ENCODE measurements at regions not wholly inside any gene's neighbourhood (a gene's known extent, or its start where the extent isn't known, plus 50 kb on each side); places are given as distances from the start of the nearest gene placed in this dataset.

DNA sequence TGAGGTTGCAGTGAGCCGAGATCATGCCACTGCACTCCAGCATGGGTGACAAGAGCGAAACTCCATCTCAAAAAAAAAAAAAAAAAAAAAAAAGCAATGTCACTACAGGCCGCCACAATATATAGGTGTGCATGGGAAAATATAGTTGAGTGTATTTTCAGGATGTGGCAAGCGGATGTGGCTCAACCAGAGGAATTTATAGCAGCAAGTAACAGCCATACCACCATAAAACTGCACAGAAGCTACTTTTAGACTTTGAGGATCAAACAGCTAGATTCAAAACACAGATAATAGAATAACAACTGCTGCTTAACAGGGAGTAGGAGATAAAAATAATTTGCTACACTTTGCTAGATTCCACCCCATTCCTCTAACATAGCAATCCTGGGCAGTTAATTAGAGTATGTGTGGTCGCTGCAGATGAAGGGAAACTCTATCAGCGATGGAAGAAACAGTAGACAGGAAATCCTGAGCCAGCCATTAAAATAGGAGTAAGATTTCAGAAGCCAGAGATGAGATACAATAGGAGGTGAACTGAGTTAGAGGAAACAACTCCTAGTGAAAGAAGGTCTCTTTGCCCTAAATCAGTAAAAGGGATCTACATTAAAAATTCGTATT lies 318.7 kb upstream of the STT3B start:
- no peak for DNase-seq (ENCODE audit: extremely low read depth in 1 of 2, low read depth in 1 of 2)

DNA sequence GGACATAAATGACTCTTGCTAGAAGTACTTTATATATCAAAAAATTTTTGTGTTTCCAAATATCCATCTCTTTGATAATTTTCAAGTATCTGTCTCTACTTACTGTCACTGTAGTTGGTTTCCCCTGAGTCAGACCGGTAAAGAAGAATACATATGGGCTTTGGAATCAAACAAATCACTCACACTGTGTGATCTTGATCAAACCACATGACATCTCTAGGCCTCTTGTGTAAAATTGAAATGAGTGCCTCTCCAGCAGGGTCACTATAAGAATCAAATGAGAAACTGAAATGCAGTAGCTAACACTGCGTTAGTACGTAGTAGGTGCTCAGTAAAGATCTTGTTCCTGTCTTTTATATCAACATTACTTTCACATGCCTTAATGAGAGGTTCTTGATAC lies 314.6 kb upstream of the STT3B start:
- DNase-seq (ENCODE audit: extremely low read depth in 1 of 2, low read depth in 1 of 2), result no peak

DNA sequence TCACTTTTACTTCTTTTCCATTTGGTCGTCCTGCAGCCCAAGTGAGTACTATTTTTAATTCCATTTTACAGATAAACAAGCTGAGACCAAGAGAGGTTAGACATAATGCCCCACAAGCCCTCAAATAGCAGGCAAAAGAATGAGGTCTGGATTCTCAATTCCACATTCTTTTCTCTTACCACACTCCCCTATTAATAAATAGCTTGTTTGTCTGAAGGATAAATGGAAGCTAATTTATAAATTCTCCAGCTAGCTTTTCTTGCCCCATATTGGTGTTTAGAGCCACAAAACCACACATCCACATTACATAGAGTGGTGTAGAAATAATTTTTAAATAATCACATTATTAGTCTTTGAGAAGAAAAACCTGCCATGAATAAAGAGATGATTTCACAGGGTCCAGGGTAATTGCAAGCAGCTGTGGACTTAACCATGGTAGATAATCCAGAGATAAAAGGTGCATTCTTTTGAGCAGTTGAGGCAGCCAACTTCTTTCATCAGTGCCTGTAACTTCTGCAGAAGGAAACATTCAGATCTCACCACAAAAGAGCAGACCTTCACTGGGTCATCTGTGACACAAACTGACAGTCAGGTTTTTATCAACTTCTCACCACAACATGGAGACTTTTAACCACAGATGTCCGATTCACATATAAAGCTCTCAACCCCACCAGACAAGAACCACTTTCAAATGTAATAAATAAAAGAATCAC lies 313.4 kb upstream of the STT3B start:
- DNase-seq (ENCODE audit: extremely low read depth in 1 of 2, low read depth in 1 of 2), result no peak

DNA sequence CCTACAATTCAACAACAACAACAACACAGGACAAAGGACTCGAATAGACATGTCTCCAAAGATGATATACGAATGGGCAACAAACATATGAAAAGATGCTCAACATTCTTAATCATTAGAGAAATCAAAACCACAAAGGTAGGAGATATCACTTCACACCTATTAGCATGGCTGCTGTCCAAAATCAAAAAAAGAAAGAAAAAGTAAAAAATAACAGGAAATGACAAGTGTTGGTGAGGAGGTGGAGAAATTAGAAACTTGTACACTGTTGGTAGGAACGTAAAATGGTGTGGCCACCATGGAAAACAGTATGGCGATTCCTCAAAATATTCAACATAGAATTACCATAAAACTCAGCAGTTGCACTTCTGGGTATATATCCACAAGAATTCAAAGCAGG lies 312.3 kb upstream of the STT3B start:
- no peak for DNase-seq (ENCODE audit: extremely low read depth in 1 of 2, low read depth in 1 of 2)

DNA sequence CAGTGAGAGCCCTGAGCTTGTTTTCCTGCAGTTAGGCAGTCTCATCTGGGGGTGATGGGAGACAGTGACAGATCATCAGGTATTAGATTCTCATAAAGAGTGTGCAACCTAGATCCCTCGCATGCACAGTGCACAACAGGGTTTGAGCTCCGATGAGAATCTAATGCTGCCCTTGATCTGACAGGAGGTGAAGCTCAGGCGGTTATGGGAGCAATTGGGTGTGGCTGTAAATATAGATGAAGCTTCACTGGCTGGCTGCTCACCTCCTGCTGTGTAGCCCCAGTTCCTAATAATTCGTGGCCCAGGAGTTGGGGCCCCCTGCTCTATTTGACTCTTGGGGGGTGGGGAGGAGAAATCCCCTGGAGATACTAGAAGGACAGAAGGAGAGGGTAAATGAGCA lies 309.4 kb upstream of the STT3B start:
- DNase-seq (ENCODE audit: extremely low read depth in 1 of 2, low read depth in 1 of 2), result no peak

DNA sequence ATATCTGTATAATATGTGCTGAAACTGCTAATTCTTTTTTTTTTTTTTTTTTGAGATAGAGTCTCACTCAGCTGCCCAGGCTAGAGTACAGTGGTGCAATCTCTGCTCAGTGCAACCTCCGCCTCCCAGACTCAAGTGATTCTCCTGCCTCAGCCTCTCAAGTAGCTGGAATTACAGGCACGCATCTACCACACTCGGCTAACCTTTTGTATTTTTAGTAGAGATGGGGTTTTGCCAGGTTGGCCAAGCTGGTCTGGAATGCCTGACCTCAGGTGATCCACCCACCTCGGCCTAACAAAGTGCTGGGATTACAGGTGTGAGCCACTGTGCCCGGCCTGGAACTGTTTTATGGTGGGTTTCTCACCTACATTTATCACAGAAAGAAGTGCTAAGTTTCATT lies 307.8 kb upstream of the STT3B start:
- no peak for DNase-seq (ENCODE audit: extremely low read depth in 1 of 2, low read depth in 1 of 2)

DNA sequence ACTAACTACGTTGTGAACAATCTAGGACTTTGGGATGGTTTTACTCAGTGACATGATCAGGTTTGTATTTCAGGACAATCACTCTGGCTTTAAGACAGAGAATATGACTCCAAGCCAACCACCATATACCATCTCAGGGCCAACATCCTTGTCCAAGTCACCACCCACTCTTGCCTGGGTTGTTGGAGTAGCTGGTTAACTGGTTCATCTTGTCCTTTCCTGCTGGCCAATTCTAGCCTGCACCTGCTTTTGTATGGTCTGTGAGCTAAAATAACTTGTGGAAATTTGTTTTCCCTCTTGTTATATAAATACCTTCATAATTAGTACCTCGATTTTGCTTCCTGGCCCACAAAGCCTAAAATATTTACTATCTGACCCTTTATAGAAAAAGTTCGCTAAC lies 306.8 kb upstream of the STT3B start:
- no peak for DNase-seq (ENCODE audit: extremely low read depth in 1 of 2, low read depth in 1 of 2)

DNA sequence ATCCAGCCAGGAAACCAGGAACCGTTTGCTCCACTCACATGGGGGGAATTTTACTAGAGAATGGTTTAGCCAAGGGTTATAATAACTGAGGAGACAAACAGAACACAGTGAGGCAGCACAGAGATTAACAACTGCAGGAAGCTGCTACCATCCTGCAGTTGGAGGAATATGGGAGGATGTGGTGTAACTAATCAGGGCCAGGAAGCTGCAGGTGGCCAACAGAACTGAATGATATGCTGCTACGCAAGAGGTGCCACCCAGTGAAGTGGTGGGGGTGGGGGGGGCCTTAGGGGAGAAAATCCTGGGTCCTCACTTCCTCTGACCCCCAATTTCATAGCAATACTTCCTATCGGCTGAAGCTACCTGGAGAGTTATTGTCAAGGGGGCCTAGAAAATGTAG lies 306.4 kb upstream of the STT3B start:
- no peak for DNase-seq (ENCODE audit: extremely low read depth in 1 of 2, low read depth in 1 of 2)

DNA sequence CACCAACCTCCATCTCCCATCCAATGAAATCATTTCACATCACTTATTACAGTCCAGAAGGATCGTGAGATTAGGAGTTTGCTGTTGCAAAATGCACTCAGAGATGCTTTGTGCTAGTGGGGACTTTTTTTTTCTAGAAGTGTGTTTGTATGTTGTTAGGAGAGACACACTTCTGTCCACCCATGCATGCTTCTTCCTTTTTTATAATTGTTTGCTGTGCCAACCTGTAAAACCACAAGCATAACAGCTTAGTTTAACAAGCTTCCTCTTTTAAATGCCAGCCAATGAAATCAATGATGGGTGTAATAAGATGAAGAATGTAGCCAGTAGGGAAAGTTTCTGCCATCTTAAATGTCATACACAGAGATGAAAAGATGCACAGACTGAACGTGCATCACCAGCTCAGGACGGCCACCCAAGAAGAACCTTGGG lies 305.6 kb upstream of the STT3B start:
- no peak for DNase-seq (ENCODE audit: extremely low read depth in 1 of 2, low read depth in 1 of 2)

DNA sequence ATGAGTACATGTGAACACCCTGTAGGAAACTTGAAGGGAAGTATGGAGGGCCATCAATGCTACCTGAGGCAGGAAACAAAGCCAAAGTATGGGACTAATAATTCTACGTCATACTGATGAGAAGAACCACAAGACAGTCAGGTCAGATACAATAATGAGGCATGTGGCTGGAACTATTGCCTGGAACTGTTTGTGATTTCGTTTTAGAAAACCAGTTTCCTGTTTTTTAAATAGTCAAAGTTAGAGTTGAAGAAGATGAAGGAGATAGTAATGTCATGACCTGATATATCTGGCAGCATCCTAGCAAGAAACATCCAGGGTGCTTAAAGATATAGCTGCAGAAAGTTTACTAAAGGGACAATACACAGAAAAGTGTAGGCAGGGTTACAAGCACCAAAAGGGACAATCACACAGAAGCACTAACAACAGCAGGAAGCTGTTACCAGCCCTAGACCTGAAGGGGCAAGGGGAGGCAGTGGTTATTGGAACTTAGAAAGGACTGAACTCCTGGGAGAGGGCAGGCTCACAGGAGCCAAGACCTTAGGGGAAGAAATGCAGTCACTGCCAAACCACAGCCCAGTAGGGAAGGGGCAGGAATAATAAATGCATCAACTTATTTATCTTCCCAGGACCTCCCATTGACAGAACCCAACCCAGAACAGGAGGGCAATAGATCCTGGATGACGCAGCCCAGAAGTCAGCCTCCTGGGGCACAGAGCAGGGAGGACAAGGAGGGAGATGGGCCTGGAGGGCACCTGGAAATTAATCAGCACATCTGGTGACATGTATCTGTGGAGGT lies 302.1 kb upstream of the STT3B start:
- no peak for DNase-seq (ENCODE audit: extremely low read depth in 1 of 2, low read depth in 1 of 2)

DNA sequence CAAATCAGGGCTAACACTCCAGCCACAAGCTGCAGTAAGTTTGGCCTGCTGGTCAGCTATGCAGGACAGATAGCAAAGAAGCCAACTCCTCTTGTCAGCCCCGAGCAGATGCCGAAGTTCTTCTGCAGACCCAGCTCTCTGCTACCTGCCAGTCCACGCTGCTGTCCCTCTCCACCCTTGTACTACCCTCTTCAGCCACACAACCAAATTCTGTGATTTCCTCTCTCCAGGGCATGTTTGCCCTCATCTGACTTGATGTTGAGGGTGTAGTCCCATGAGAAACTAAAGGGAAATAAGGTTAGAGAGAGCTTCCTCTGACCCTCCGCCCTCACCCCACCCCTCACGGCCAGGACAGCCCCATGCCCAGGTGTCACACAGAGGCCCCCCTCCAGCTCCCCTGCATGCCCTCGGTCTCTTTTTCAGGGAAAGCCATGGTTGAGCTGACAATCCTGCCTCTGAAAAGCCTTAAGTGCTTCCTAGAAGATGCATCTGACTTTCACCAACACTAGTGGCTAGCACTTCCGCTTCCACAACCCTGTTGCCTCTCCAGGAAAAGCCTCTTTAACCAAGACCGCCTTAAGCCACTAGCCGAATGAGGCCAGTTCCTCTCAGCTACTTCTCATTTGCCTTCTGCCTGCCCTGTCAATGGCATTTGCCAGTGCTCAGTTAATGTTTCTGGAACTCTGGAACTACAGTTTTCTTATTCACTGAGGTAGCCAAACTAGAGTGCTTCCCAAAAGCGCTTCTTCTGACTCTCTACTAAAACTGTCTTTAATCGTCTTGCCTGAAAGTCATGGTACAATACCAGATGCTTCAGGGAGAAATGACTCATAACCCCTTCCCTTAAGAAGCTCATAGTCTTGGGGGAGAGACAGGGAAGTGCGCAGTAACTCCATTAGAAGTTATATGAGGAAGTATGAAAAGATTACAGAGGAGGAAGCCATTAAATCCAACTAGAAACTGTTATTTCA lies 300.4 kb upstream of the STT3B start:
- no peak for DNase-seq (ENCODE audit: extremely low read depth in 1 of 2, low read depth in 1 of 2)

DNA sequence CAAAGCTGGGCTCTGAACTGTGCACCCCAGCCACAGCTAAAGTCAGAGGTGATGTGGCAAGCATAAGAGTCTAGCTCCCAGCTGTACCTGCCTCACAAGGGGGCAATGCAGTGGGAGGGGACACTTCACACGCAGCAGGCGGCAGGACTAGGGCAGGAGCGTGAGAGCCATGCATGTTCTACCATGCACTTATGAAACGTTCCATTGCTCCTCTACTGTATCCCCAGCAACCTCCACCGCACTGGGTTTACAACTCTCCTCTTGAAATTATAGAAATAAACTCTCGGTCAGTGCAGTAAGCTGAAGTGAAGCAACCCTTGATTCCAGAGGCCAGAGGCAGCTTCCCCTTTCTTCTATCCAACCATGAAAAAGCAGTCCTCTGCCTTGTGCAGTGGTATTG lies 298.6 kb upstream of the STT3B start:
- no peak for DNase-seq (ENCODE audit: extremely low read depth in 1 of 2, low read depth in 1 of 2)

DNA sequence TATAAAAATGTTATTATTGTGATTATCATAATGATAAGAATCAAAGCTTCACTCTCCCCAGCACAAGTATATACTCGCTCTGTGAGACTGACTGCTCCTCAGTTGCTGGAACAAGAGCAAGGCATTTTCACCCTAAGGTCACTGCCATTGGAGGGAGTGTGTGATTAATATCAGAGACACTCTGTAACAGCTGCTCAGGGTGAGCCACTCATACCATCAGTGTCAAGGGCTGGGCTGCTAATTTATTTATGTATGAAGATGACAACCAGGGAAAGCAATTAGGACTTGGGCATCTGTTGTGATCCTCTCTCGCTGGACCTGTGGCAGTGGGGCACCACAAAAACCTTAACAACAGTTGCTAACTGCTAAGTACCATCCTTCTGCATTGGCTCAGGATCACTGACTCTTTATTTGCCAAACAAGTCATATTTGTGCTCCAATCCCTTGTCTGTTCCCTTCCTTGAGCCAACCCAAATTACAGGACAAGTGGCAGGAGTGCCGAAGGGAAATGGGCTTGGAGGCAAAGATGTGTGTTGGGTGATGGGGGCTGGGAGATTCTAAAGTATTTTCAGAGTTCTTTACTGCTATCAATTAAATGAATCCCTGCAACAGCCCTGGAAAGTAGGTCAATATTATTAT lies 297.5 kb upstream of the STT3B start:
- DNase-seq (ENCODE audit: extremely low read depth in 1 of 2, low read depth in 1 of 2), result no peak

DNA sequence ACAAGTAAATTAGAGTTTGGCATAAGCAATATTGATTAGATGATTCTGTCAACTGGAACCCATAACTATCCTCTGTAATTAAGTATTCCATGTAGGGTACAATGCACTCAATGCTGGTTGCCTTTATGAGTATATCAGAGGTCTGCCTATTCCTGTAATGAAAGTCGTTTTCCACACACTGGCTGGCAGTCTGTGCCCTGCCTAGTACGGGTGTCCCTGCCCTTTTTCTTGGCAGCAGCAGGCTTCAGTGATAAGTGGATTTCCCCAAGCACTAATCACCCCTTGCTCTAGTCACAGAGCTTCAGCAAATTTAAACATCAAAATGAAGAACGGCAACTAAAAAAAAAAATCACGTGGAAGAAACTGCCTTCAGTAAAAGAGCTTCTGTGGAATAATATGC lies 294.8 kb upstream of the STT3B start:
- DNase-seq (ENCODE audit: extremely low read depth in 1 of 2, low read depth in 1 of 2), result no peak

DNA sequence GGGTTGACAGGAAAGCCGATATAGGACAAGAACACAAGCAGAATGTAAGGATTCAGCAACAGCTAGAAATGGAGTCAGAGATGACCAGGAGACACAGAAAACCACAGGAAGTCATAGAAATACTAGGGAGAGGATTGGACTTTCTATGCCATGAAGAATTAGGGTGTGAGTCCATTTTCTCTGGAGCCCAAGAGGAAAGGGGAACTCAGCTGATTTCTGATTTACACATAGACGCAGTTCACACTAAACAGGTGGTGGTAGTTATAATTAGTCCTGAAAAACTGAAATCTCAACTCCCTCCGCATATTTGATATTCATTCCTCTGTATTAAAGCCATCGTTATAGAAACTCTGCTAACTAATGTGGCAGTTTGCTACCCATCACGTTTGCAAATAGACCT lies 292.7 kb upstream of the STT3B start:
- no peak for DNase-seq (ENCODE audit: extremely low read depth in 1 of 2, low read depth in 1 of 2)

DNA sequence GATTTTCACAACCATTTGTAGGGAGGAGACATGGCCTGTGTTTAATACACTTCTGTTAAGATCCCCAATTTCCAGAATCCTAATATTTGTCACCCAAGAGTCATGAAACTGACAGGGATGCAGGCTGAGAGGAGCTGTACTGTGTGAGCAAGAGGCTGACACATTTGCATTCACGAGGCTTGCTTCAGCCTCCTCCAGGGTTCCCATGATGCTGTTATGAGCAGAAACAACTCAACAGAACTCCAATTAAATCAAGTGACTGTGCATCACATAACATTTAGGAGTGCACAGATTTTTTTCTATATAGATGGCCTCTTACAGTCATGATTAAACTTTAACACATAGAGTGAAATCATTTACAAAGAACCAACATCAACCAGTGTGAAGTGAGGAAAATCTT lies 292.3 kb upstream of the STT3B start:
- DNase-seq (ENCODE audit: extremely low read depth in 1 of 2, low read depth in 1 of 2), result no peak

DNA sequence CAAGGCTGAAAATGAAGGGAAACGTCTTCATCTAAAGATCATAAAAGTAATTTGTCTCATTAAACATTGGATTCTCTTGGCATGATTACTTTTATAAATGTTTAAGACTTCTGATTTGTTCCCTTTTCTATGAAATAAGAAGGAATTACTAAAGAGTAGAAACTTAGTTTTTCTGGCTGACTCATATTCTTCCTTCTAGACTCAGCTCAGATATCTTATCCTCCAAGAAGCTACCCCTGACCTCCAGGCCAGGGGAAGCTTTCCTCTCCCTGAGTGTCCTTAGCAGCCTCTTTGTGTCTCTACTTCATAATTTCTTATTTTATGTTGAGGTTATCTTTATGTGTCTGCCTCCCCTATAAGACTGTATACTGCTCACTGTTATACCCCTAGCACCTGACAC lies 291.9 kb upstream of the STT3B start:
- DNase-seq (ENCODE audit: extremely low read depth in 1 of 2, low read depth in 1 of 2), result no peak

DNA sequence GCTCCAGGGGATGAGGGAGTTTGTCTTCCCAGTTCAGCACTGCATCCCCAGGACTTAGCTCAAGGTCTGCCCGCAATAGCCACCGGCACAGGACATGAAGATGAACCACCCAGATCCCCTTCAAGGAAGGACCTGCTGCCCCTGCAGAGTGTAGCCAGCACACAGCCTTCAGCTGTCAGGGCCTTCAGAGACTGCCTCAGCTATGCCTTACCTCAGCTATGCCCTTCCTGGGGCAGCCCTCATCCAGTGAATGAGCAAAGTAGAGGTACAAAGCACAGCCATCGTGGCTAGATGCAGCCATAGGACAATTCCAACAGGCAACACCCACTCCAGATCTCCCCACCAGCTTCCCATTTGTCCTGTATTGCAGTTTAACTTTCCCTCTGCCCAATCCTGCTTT lies 291.2 kb upstream of the STT3B start:
- no peak for DNase-seq (ENCODE audit: extremely low read depth in 1 of 2, low read depth in 1 of 2)

DNA sequence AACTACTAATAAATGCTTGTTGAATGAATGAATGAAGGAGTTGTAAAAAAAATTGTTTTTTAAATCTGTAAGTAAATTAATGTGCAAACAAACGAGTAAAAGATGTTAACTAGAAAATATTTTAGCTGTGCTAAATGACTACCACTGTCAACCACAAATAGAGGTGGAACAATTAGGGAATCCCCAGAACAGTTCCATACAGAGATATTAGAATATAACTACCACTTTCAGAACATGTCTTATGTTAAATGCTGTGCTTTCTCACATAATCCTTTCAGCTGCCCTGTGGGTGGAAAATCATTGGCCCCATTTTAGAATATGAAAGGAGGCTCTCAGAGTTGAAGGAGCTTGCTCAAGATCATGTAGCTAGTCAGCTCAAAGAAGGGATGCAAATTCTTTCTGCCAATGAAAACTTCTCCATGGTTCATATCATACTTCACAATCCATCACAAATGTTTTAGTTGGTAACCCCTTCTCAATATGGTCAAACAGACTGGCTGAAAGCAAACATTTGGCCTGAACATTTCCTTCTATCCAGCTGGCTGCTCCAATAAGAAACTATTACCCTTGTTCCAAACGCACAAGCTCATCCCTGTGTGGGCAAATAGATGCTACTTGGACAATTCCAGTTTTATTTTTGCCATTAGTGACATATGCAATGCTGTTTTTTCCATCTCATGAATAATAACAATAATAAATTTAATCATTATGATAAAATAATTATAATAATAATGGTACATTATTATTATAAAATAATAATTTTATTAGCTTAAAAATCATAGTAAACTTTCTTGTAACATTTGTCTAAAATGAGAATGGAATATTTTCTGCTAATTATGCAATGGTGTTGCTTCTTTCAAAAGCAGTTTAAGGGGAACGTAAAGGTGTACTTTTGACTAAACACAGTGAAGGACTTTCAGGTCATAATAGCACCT lies 290.4 kb upstream of the STT3B start:
- DNase-seq (ENCODE audit: extremely low read depth in 1 of 2, low read depth in 1 of 2), result no peak
